SK-N-SH treated with all-trans-retinoic acid at 6 μM for 48 hours (cell line): ENCODE measurements at regions not wholly inside any gene's neighbourhood (a gene's known extent, or its start where the extent isn't known, plus 50 kb on each side); places are given as distances from the start of the nearest gene placed in this dataset.

ENCODE experiments used
- ATAC-seq: fragments of 200-7000 bp; cut with Tn5 transposase; 3 replicates; pipeline ENCODE4 v1.9.1; 2020; ENCODE audit warnings: mild to moderate bottlenecking, moderate library complexity
- ARNTL ChIP-seq: fragments of 450-650 bp; formaldehyde crosslinking; IDR thresholded peaks from 2 replicates; pipeline ENCODE4 v1.5.0; 2020; ENCODE audit warnings: low read depth, mild to moderate bottlenecking, moderate library complexity, borderline replicate concordance
- BACH2 ChIP-seq: fragments of 250-450 bp; sonication (Bioruptor Pico); IDR thresholded peaks from 2 replicates; pipeline ENCODE4 v1.9.0; 2021; ENCODE audit warnings: mild to moderate bottlenecking, borderline replicate concordance
- CSDC2 ChIP-seq: fragments of 250-450 bp; sonication (Bioruptor Pico); IDR thresholded peaks from 2 replicates; pipeline ENCODE4 v1.5.0; 2020; ENCODE audit warnings: mild to moderate bottlenecking, moderate library complexity
- ESRRG ChIP-seq: fragments of 250-450 bp; sonication (Bioruptor Pico); IDR thresholded peaks from 2 replicates; pipeline ENCODE4 v1.6.1; 2021; ENCODE audit warnings: mild to moderate bottlenecking
- GLIS3 ChIP-seq: fragments of 250-450 bp; sonication (Bioruptor Pico); IDR thresholded peaks from 2 replicates; pipeline ENCODE4 v1.5.0; 2020; ENCODE audit warnings: mild to moderate bottlenecking, moderate library complexity
- ISL1 ChIP-seq: fragments of 250-450 bp; sonication (Bioruptor Pico); IDR thresholded peaks from 2 replicates; pipeline ENCODE4 v2.1.2; 2022; ENCODE audit warnings: mild to moderate bottlenecking, moderate library complexity
- OSR1 ChIP-seq: fragments of 250-450 bp; sonication (Bioruptor Pico); IDR thresholded peaks from 2 replicates; pipeline ENCODE4 v1.8.0; 2022; ENCODE audit warnings: moderate library complexity, mild to moderate bottlenecking, inconsistent platforms
- PPARA ChIP-seq: fragments of 250-450 bp; sonication (Bioruptor Pico); IDR thresholded peaks from 2 replicates; pipeline ENCODE4 v1.5.0; 2020; ENCODE audit warnings: mild to moderate bottlenecking, borderline replicate concordance
- RARB ChIP-seq: fragments of 250-450 bp; sonication (Bioruptor Pico); IDR thresholded peaks from 2 replicates; pipeline ENCODE4 v1.8.0; 2021; ENCODE audit warnings: mild to moderate bottlenecking, moderate library complexity
- SNAI2 ChIP-seq: fragments of 250-450 bp; sonication (Bioruptor Pico); IDR thresholded peaks from 2 replicates; pipeline ENCODE4 v1.5.0; 2020; ENCODE audit warnings: mild to moderate bottlenecking, moderate library complexity
- TCF4 ChIP-seq: fragments of 250-450 bp; sonication (Bioruptor Pico); IDR thresholded peaks from 2 replicates; pipeline ENCODE4 v1.8.0; 2021; ENCODE audit warnings: mild to moderate bottlenecking, moderate library complexity, borderline replicate concordance
- TOX ChIP-seq: fragments of 250-450 bp; sonication (Bioruptor Pico); IDR thresholded peaks from 2 replicates; pipeline ENCODE4 v1.8.0; 2021; ENCODE audit warnings: mild to moderate bottlenecking, moderate library complexity, borderline replicate concordance
- ZC3H10 ChIP-seq: fragments of 250-450 bp; sonication (Bioruptor Pico); IDR thresholded peaks from 2 replicates; pipeline ENCODE4 v1.5.1; 2021; ENCODE audit warnings: mild to moderate bottlenecking, moderate library complexity
- ZFP3 ChIP-seq: fragments of 250-450 bp; sonication (Bioruptor Pico); IDR thresholded peaks from 2 replicates; pipeline ENCODE4 v1.5.0; 2020; ENCODE audit warnings: mild to moderate bottlenecking, moderate library complexity
- ZFP30 ChIP-seq: fragments of 450-650 bp; formaldehyde crosslinking; IDR thresholded peaks from 2 replicates; pipeline ENCODE4 v1.5.0; 2022; ENCODE audit warnings: mild to moderate bottlenecking, moderate library complexity
- ZNF565 ChIP-seq: fragments of 450-650 bp; formaldehyde crosslinking; conservative IDR thresholded peaks from 2 replicates; pipeline ENCODE4 v1.5.0; 2020; ENCODE audit warnings: low read depth, mild to moderate bottlenecking, moderate library complexity
- ZNF70 ChIP-seq: fragments of 450-650 bp; formaldehyde crosslinking; IDR thresholded peaks from 2 replicates; pipeline ENCODE4 v1.5.0; 2020; ENCODE audit warnings: mild to moderate bottlenecking, moderate library complexity
- ZNF8 ChIP-seq: fragments of 450-650 bp; formaldehyde crosslinking; IDR thresholded peaks from 2 replicates; pipeline ENCODE4 v1.5.0; 2020; ENCODE audit warnings: mild to moderate bottlenecking, moderate library complexity
- TF ChIP-seq, protein P1 (sequence below): fragments of 250-450 bp; sonication (Bioruptor Pico); IDR thresholded peaks from 2 replicates; pipeline ENCODE4 v1.5.1; 2021; ENCODE audit warnings: mild to moderate bottlenecking, moderate library complexity
- TF ChIP-seq, protein P2 (sequence below): fragments of 250-450 bp; sonication (Bioruptor Pico); IDR thresholded peaks from 2 replicates; pipeline ENCODE4 v1.5.1; 2020; ENCODE audit warnings: low read depth, mild to moderate bottlenecking, moderate library complexity
- TF ChIP-seq, protein P3 (sequence below): fragments of 250-450 bp; sonication (Bioruptor Pico); IDR thresholded peaks from 2 replicates; pipeline ENCODE4 v1.8.0; 2021; ENCODE audit warnings: low read depth, mild to moderate bottlenecking, moderate library complexity, borderline replicate concordance
- TF ChIP-seq, protein P4 (sequence below): fragments of 250-450 bp; sonication (Bioruptor Pico); IDR thresholded peaks from 2 replicates; pipeline ENCODE4 v1.5.0; 2020; ENCODE audit warnings: mild to moderate bottlenecking, moderate library complexity

DNA sequence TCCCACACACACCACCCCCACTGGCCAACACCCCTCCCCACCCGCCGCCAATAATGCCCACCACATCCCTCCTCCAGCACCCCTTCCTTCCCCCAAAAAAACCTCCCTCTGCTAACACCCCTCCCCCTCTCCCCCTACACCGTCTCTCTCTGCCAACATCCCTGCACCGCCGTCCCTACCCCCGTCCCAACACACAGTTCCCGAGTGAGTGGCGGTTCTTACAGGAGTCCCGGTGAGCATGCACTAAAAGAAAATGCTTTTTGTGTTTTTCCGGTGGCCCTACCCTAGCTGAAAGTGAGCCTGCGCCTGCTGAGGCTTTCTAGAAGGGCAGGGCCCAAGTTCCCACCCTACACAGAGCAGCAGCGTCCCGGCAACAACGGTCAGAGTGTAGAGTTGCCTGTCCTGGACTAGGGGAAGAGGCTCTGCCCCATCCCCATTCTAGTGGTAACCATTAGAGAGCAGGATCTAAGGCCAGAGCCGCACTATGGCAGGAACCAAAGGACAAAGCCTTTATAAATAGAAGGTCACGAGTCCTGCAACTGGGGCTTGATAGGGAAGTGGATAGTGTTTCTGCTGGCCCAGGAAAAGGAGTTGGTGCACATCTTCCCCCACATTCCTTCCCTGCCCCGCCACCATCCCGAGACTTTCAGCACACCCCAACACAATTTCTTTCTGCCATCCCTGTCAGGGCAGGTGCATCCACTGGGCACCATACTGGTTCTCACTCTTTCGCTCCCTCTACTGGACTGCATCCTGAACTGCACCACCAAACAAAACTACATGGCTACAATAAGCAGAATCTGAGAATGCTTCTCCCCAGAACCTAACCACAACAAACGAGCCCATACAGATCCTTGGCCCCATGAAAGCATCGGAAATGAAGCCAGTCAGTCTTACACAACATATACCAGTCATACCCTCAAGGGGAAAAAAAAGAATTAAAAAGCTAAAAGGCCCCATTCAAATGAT lies 78.1 kb upstream of the PAGE3 start:
- TF ChIP-seq OSR1 (CRISPR knock-in tag), result no peak
- no peak for TF ChIP-seq ZNF70 (CRISPR knock-in tag)
- no peak for TF ChIP-seq ISL1
- no peak for TF ChIP-seq TCF4 (CRISPR knock-in tag)
- no peak for TF ChIP-seq ESRRG (CRISPR knock-in tag)
- TF ChIP-seq ZFP30 (CRISPR knock-in tag), result no peak
- TF ChIP-seq, protein P1, sequence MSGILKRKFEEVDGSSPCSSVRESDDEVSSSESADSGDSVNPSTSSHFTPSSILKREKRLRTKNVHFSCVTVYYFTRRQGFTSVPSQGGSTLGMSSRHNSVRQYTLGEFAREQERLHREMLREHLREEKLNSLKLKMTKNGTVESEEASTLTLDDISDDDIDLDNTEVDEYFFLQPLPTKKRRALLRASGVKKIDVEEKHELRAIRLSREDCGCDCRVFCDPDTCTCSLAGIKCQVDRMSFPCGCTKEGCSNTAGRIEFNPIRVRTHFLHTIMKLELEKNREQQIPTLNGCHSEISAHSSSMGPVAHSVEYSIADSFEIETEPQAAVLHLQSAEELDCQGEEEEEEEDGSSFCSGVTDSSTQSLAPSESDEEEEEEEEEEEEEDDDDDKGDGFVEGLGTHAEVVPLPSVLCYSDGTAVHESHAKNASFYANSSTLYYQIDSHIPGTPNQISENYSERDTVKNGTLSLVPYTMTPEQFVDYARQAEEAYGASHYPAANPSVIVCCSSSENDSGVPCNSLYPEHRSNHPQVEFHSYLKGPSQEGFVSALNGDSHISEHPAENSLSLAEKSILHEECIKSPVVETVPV, result no peak
- TF ChIP-seq BACH2 (CRISPR knock-in tag), result no peak
- no peak for TF ChIP-seq ZNF565 (CRISPR knock-in tag)
- TF ChIP-seq CSDC2 (CRISPR knock-in tag), result no peak
- TF ChIP-seq RARB (CRISPR knock-in tag), result no peak
- no peak for TF ChIP-seq PPARA (CRISPR knock-in tag)
- TF ChIP-seq ARNTL (CRISPR knock-in tag), result no peak
- TF ChIP-seq, protein P2, sequence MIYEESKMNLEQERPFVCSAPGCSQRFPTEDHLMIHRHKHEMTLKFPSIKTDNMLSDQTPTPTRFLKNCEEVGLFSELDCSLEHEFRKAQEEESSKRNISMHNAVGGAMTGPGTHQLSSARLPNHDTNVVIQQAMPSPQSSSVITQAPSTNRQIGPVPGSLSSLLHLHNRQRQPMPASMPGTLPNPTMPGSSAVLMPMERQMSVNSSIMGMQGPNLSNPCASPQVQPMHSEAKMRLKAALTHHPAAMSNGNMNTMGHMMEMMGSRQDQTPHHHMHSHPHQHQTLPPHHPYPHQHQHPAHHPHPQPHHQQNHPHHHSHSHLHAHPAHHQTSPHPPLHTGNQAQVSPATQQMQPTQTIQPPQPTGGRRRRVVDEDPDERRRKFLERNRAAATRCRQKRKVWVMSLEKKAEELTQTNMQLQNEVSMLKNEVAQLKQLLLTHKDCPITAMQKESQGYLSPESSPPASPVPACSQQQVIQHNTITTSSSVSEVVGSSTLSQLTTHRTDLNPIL (CRISPR knock-in tag), result no peak
- no peak for TF ChIP-seq ZC3H10 (CRISPR knock-in tag)
- TF ChIP-seq TOX (CRISPR knock-in tag), result no peak
- TF ChIP-seq SNAI2 (CRISPR knock-in tag), result no peak
- ATAC-seq, result peak; percentile 83

DNA sequence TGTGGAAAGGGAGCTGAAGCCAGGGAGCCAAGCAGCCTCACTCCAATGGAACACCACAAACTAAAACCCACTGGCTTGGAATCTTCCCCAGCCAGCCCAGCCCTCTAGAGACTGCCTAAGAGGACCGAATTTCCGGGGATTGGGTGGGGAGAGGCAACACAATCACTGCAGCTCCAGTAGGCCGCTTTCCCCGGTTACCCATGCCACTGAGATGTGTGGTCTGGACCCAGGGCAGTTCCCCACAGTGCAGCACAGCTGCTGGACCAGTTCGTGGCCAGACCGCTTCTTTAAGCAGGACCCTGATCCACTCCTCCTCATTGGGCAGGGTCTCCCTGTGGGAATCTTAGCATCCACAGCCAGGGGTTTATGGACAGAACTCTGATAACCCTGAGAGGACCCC lies 91.9 kb upstream of the PAGE3 start:
- no peak for TF ChIP-seq ZNF70 (CRISPR knock-in tag)
- TF ChIP-seq ZFP30 (CRISPR knock-in tag), result no peak
- TF ChIP-seq ZNF565 (CRISPR knock-in tag), result no peak
- TF ChIP-seq, all 23 proteins: peak for 0
- no peak for ATAC-seq

DNA sequence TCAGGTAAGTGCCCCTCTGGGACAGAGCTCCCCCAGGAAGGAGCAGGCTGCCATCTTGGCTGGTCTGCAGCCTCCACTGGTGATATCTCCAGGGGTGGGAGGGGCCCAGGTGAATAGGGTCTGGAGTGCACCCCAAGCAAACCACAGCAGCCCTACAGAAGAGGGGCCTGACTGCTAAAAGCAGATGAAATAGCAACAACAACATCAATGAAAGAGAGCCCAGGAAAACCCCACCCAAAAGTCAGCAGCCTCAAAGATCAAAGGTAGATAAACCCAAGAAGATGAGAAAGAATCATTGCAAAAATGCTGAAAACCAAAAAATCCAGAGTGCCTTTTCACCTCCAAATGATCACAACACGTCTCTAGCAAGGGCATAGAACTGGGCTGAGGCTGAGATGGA lies 92.5 kb upstream of the PAGE3 start:
- no peak for ATAC-seq
- TF ChIP-seq ZC3H10 (CRISPR knock-in tag), result no peak
- TF ChIP-seq ZFP30 (CRISPR knock-in tag), result no peak
- no peak for TF ChIP-seq ZNF565 (CRISPR knock-in tag)
- no peak for TF ChIP-seq ZNF70 (CRISPR knock-in tag)
- no peak for TF ChIP-seq ZFP3 (CRISPR knock-in tag)
- no peak for TF ChIP-seq GLIS3
- TF ChIP-seq ESRRG (CRISPR knock-in tag), result no peak
- TF ChIP-seq, protein P2 (CRISPR knock-in tag), result no peak
- TF ChIP-seq ZNF8 (CRISPR knock-in tag), result no peak
- TF ChIP-seq, protein P3, sequence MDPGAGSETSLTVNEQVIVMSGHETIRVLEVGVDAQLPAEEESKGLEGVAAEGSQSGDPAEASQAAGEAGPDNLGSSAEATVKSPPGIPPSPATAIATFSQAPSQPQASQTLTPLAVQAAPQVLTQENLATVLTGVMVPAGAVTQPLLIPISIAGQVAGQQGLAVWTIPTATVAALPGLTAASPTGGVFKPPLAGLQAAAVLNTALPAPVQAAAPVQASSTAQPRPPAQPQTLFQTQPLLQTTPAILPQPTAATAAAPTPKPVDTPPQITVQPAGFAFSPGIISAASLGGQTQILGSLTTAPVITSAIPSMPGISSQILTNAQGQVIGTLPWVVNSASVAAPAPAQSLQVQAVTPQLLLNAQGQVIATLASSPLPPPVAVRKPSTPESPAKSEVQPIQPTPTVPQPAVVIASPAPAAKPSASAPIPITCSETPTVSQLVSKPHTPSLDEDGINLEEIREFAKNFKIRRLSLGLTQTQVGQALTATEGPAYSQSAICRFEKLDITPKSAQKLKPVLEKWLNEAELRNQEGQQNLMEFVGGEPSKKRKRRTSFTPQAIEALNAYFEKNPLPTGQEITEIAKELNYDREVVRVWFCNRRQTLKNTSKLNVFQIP, result no peak
- TF ChIP-seq ARNTL (CRISPR knock-in tag), result no peak
- TF ChIP-seq, all 23 proteins: peak for 0

DNA sequence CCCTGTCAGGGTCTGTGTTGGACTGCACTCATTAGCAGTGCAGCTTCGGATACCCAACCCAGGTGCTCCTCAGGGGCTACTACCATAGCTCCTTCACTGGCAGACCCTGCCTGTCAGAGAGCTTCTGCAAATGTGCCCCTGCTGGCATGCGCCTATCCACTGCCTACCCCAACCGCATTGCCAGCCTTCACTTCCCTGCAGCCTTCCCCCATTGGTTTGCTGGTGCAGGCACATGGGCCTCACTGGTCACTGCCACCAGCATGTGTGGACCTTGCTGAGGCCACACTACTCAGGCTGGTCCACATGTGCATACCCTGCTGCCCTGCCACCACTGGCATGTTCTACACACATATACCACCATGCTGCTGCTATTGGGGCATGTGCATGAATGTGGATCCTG lies 72.5 kb upstream of the MAGEH1 start:
- no peak for ATAC-seq
- TF ChIP-seq BACH2 (CRISPR knock-in tag) (no peak), ZFP3 (CRISPR knock-in tag) (no peak), ISL1 (no peak), OSR1 (CRISPR knock-in tag) (no peak), PPARA (CRISPR knock-in tag) (no peak), GLIS3 (no peak)
- TF ChIP-seq, protein P4, sequence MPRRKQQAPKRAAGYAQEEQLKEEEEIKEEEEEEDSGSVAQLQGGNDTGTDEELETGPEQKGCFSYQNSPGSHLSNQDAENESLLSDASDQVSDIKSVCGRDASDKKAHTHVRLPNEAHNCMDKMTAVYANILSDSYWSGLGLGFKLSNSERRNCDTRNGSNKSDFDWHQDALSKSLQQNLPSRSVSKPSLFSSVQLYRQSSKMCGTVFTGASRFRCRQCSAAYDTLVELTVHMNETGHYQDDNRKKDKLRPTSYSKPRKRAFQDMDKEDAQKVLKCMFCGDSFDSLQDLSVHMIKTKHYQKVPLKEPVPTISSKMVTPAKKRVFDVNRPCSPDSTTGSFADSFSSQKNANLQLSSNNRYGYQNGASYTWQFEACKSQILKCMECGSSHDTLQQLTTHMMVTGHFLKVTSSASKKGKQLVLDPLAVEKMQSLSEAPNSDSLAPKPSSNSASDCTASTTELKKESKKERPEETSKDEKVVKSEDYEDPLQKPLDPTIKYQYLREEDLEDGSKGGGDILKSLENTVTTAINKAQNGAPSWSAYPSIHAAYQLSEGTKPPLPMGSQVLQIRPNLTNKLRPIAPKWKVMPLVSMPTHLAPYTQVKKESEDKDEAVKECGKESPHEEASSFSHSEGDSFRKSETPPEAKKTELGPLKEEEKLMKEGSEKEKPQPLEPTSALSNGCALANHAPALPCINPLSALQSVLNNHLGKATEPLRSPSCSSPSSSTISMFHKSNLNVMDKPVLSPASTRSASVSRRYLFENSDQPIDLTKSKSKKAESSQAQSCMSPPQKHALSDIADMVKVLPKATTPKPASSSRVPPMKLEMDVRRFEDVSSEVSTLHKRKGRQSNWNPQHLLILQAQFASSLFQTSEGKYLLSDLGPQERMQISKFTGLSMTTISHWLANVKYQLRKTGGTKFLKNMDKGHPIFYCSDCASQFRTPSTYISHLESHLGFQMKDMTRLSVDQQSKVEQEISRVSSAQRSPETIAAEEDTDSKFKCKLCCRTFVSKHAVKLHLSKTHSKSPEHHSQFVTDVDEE, result no peak
- TF ChIP-seq, all 23 proteins: peak for 0
